ENCODE measurements at regions not wholly inside any gene's neighbourhood (a gene's known extent, or its start where the extent isn't known, plus 50 kb on each side); places are given as distances from the start of the nearest gene placed in this dataset.

- TF ChIP-seq CTCF (IDR thresholded peaks at IDR 0.05) (no peak), POLR2A (IDR thresholded peaks at IDR 0.05) (no peak), EP300 (IDR thresholded peaks at IDR 0.05) (no peak)
Measured at GRCh38 chr3:59443618-59444293, 393.9 kb upstream of the CFAP20DC start.
